ENCODE measurements at regions not wholly inside any gene's neighbourhood (a gene's known extent, or its start where the extent isn't known, plus 50 kb on each side); places are given as distances from the start of the nearest gene placed in this dataset.
"Not testable (repeated sequence)": the region's sequence is repeated elsewhere in the genome, so short reads cannot be mapped to it uniquely, and the experiment has no call there.

GRCh38 chr1:146770998-146771397, 167.1 kb upstream of the NBPF12 start:
- not testable (repeated sequence) for H3K4me3 Mint-ChIP-seq; DNase-seq; H3K4me1 Mint-ChIP-seq (ENCODE audit: low read depth); H3K27me3 Mint-ChIP-seq; H3K9me3 Mint-ChIP-seq; H3K27ac Mint-ChIP-seq; H3K36me3 Mint-ChIP-seq (ENCODE audit: low read depth)

- H3K27me3 Mint-ChIP-seq; H3K4me3 Mint-ChIP-seq; H3K27ac Mint-ChIP-seq; DNase-seq; H3K9me3 Mint-ChIP-seq; H3K36me3 Mint-ChIP-seq (ENCODE audit: low read depth); H3K4me1 Mint-ChIP-seq (ENCODE audit: low read depth): not testable (repeated sequence)
These were observed 174.9 kb upstream of the NBPF12 start for GRCh38 chr1:146763234-146763633.

- H3K9me3 Mint-ChIP-seq; H3K36me3 Mint-ChIP-seq (ENCODE audit: low read depth); H3K4me1 Mint-ChIP-seq (ENCODE audit: low read depth); H3K27ac Mint-ChIP-seq; H3K27me3 Mint-ChIP-seq; DNase-seq; H3K4me3 Mint-ChIP-seq: not testable (repeated sequence)
These were observed 181.3 kb upstream of the NBPF12 start for GRCh38 chr1:146756858-146757257.

- H3K4me3 Mint-ChIP-seq; H3K27ac Mint-ChIP-seq; H3K36me3 Mint-ChIP-seq (ENCODE audit: low read depth); H3K9me3 Mint-ChIP-seq; H3K4me1 Mint-ChIP-seq (ENCODE audit: low read depth); H3K27me3 Mint-ChIP-seq; DNase-seq: not testable (repeated sequence)
These were observed 189.4 kb upstream of the NBPF12 start for GRCh38 chr1:146748686-146749085.

GRCh38 chr1:146731981-146732680, 206.0 kb upstream of the NBPF12 start:
- H3K27me3 Mint-ChIP-seq; H3K9me3 Mint-ChIP-seq; DNase-seq; H3K36me3 Mint-ChIP-seq (ENCODE audit: low read depth); H3K27ac Mint-ChIP-seq; H3K4me3 Mint-ChIP-seq; H3K4me1 Mint-ChIP-seq (ENCODE audit: low read depth): not testable (repeated sequence)

GRCh38 chr1:146729642-146730344, 208.3 kb upstream of the NBPF12 start:
- not testable (repeated sequence) for H3K27me3 Mint-ChIP-seq; H3K4me3 Mint-ChIP-seq; H3K9me3 Mint-ChIP-seq; DNase-seq; H3K27ac Mint-ChIP-seq; H3K4me1 Mint-ChIP-seq (ENCODE audit: low read depth); H3K36me3 Mint-ChIP-seq (ENCODE audit: low read depth)

GRCh38 chr1:146715054-146715453, 223.1 kb upstream of the NBPF12 start:
- H3K9me3 Mint-ChIP-seq; H3K27ac Mint-ChIP-seq; H3K4me1 Mint-ChIP-seq (ENCODE audit: low read depth); H3K4me3 Mint-ChIP-seq; H3K36me3 Mint-ChIP-seq (ENCODE audit: low read depth); H3K27me3 Mint-ChIP-seq; DNase-seq: not testable (repeated sequence)

- not testable (repeated sequence) for H3K9me3 Mint-ChIP-seq; H3K36me3 Mint-ChIP-seq (ENCODE audit: low read depth); H3K4me1 Mint-ChIP-seq (ENCODE audit: low read depth); H3K27me3 Mint-ChIP-seq; DNase-seq; H3K4me3 Mint-ChIP-seq; H3K27ac Mint-ChIP-seq
These were observed 227.1 kb upstream of the NBPF12 start for GRCh38 chr1:146710838-146711521.

- H3K27me3 Mint-ChIP-seq; H3K36me3 Mint-ChIP-seq (ENCODE audit: low read depth); DNase-seq; H3K9me3 Mint-ChIP-seq; H3K27ac Mint-ChIP-seq; H3K4me1 Mint-ChIP-seq (ENCODE audit: low read depth); H3K4me3 Mint-ChIP-seq: not testable (repeated sequence)
These were observed 228.8 kb upstream of the NBPF12 start for GRCh38 chr1:146709302-146709701.

- H3K27me3 Mint-ChIP-seq; H3K36me3 Mint-ChIP-seq (ENCODE audit: low read depth); H3K27ac Mint-ChIP-seq; H3K9me3 Mint-ChIP-seq; DNase-seq; H3K4me1 Mint-ChIP-seq (ENCODE audit: low read depth); H3K4me3 Mint-ChIP-seq: not testable (repeated sequence)
These were observed 233.9 kb upstream of the NBPF12 start for GRCh38 chr1:146704162-146704724.

GRCh38 chr1:146701320-146701719, 236.8 kb upstream of the NBPF12 start:
- not testable (repeated sequence) for H3K27ac Mint-ChIP-seq; H3K4me3 Mint-ChIP-seq; H3K4me1 Mint-ChIP-seq (ENCODE audit: low read depth); DNase-seq; H3K36me3 Mint-ChIP-seq (ENCODE audit: low read depth); H3K27me3 Mint-ChIP-seq; H3K9me3 Mint-ChIP-seq

GRCh38 chr1:146695388-146695787, 242.7 kb upstream of the NBPF12 start:
- not testable (repeated sequence) for DNase-seq; H3K27me3 Mint-ChIP-seq; H3K27ac Mint-ChIP-seq; H3K4me1 Mint-ChIP-seq (ENCODE audit: low read depth); H3K9me3 Mint-ChIP-seq; H3K4me3 Mint-ChIP-seq; H3K36me3 Mint-ChIP-seq (ENCODE audit: low read depth)

- not testable (repeated sequence) for H3K27ac Mint-ChIP-seq; H3K4me3 Mint-ChIP-seq; H3K27me3 Mint-ChIP-seq; DNase-seq; H3K36me3 Mint-ChIP-seq (ENCODE audit: low read depth); H3K4me1 Mint-ChIP-seq (ENCODE audit: low read depth); H3K9me3 Mint-ChIP-seq
These were observed 246.3 kb upstream of the NBPF12 start for GRCh38 chr1:146691798-146692197.

- not testable (repeated sequence) for H3K9me3 Mint-ChIP-seq; H3K27ac Mint-ChIP-seq; H3K4me3 Mint-ChIP-seq; H3K27me3 Mint-ChIP-seq; DNase-seq; H3K4me1 Mint-ChIP-seq (ENCODE audit: low read depth); H3K36me3 Mint-ChIP-seq (ENCODE audit: low read depth)
These were observed 249.2 kb upstream of the NBPF12 start for GRCh38 chr1:146688893-146689292.

GRCh38 chr1:146686777-146687366, 251.3 kb upstream of the NBPF12 start:
- not testable (repeated sequence) for H3K27me3 Mint-ChIP-seq; H3K4me1 Mint-ChIP-seq (ENCODE audit: low read depth); H3K27ac Mint-ChIP-seq; H3K4me3 Mint-ChIP-seq; H3K9me3 Mint-ChIP-seq; H3K36me3 Mint-ChIP-seq (ENCODE audit: low read depth); DNase-seq

Measured in activated T-cell treated with anti-CD3 and anti-CD28 coated beads, Interleukin-2, amount 50 U/mL, for 24 hours (primary cell).